K562 (cell line): ENCODE measurements at regions not wholly inside any gene's neighbourhood (a gene's known extent, or its start where the extent isn't known, plus 50 kb on each side); places are given as distances from the start of the nearest gene placed in this dataset.
"Not testable (repeated sequence)": the region's sequence is repeated elsewhere in the genome, so short reads cannot be mapped to it uniquely, and the experiment has no call there.

Experiments
- ATAC-seq: fragments of 200-7000 bp; cut with Tn5 transposase; 3 replicates; pipeline ENCODE4 v1.9.1; 2020; ENCODE audit warnings: moderate library complexity
- BruUV-seq: library from RNA; stranded (reverse); fragments of 400-500 nt; replicated peaks from 2 replicates; lab custom pipeline; 2021; lab: Mats Ljungman, UMichigan
- CTCF ChIA-PET: fragments of 300-600 bp; formaldehyde crosslinking; extraction: SDS; loops from one replicate; lab custom pipeline; 2021; ENCODE audit warnings: low intra/inter-chr PET ratio; lab: Yijun Ruan, JAX
- POLR2A ChIA-PET: fragments of 300-600, 350-650 bp; sonication (Branson Sonifier 250); formaldehyde crosslinking; extraction: SDS; loops from one replicate; lab custom pipeline; 2021; ENCODE audit warnings: antibody characterized with exemption, inconsistent platforms; lab: Yijun Ruan, JAX
- DNase-seq, 4 experiments: peaks; one replicate each; pipeline versions ENCODE4 v3.0.0 to v3.0.0-alpha.2; 2011 to 2018; ENCODE audit warnings: low spot score in 3 of 4, mixed read lengths in 3 of 4; ENCODE audit errors: extremely low read depth in 1 of 4
- FAIRE-seq: peaks from 2 replicates; lab custom pipeline; 2011; peaks lifted over from hg19 to GRCh38; lab: Jason Lieb, UNC
- H2AFZ ChIP-seq: 2 replicates; pipeline ENCODE4 v1.6.0; 2011; ENCODE audit warnings: low read depth, low read length, control low read depth, inconsistent platforms
- H3K27ac ChIP-seq: fragments of 200-600 bp; 3 replicates; pipeline ENCODE4 v1.8.0; 2011; ENCODE audit warnings: low read depth, mild to moderate bottlenecking, control low read depth, inconsistent platforms, low read length, moderate library complexity, mixed read lengths; ENCODE audit errors: extremely low read depth
- H3K27me3 ChIP-seq, 2 experiments: fragments of 300-600 bp in 1 of 2; 2 replicates in 1 of 2; 3 replicates in 1 of 2; pipeline versions ENCODE4 v1.6.0 to v1.8.0; 2011; ENCODE audit warnings: inconsistent platforms in 2 of 2, low read length in 2 of 2, mild to moderate bottlenecking in 1 of 2, mixed read lengths in 1 of 2, moderate library complexity in 1 of 2; ENCODE audit not compliant: control insufficient read depth in 2 of 2, insufficient read depth in 2 of 2
- H3K36me3 ChIP-seq: fragments of 300-600 bp; 3 replicates; pipeline ENCODE4 v1.8.0; 2011; ENCODE audit warnings: mild to moderate bottlenecking, low read length, inconsistent platforms; ENCODE audit not compliant: control insufficient read depth, insufficient read depth
- H3K4me1 ChIP-seq, 2 experiments: fragments of 200-600 bp in 1 of 2; replicated peaks in 1 of 2; 2 replicates in 1 of 2; 3 replicates in 1 of 2; pipeline versions ENCODE4 v1.5.1 to v1.8.0; 2011; ENCODE audit warnings: inconsistent platforms in 2 of 2, low read length in 2 of 2, mild to moderate bottlenecking in 1 of 2, mixed read lengths in 1 of 2, moderate library complexity in 1 of 2; ENCODE audit not compliant: control insufficient read depth in 2 of 2, insufficient read depth in 2 of 2
- H3K4me2 ChIP-seq: 2 replicates; pipeline ENCODE4 v1.6.1; 2011; ENCODE audit warnings: low read length, control low read depth, inconsistent platforms, mixed read lengths; ENCODE audit not compliant: insufficient read depth
- H3K4me3 ChIP-seq: fragments of 200-600 bp; sonication (generic), shearing (Covaris generic); 2 replicates; pipeline ENCODE4 v1.5.1; 2016; ENCODE audit warnings: control low read depth, inconsistent platforms
- H3K79me2 ChIP-seq: fragments of 200-600 bp; 3 replicates; pipeline ENCODE4 v1.8.0; 2011; ENCODE audit warnings: low read length, inconsistent platforms; ENCODE audit not compliant: control insufficient read depth, insufficient read depth
- H3K9ac ChIP-seq, 2 experiments: 2 replicates each; pipeline versions ENCODE4 v1.6.0 to v1.6.1; 2011; ENCODE audit warnings: low read depth in 2 of 2, low read length in 2 of 2, control low read depth in 1 of 2, inconsistent platforms in 1 of 2, mild to moderate bottlenecking in 1 of 2, mixed read lengths in 1 of 2; ENCODE audit not compliant: insufficient read depth in 1 of 2
- H3K9me1 ChIP-seq: one replicate; pipeline ENCODE4 v1.6.0; 2011; ENCODE audit warnings: inconsistent platforms, mild to moderate bottlenecking, low read length, moderate library complexity; ENCODE audit not compliant: control insufficient read depth, insufficient read depth
- H3K9me3 ChIP-seq: replicated peaks from 2 replicates; pipeline ENCODE4 v1.5.1; 2011; ENCODE audit warnings: low read depth, low read length, inconsistent platforms; ENCODE audit not compliant: control insufficient read depth, insufficient read depth
- H4K20me1 ChIP-seq: replicated peaks from 2 replicates; pipeline ENCODE4 v1.6.1; 2011; ENCODE audit warnings: low read length, inconsistent platforms, mixed read lengths; ENCODE audit not compliant: control insufficient read depth, insufficient read depth
- ETV6 ChIP-seq, 3 experiments: fragments of 150-350 bp in 1 of 3; sonication (generic) in 1 of 3; formaldehyde crosslinking in 1 of 3; IDR thresholded peaks; 2 replicates each; pipeline versions ENCODE4 v1.6.1 to v1.8.0; 2014 to 2022; ENCODE audit warnings: borderline replicate concordance in 2 of 3, low read depth in 2 of 3, antibody characterized with exemption in 1 of 3, low read length in 1 of 3, mild to moderate bottlenecking in 1 of 3, missing genetic modification reagents in 1 of 3
- KDM1A ChIP-seq, 2 experiments: fragments of 450-650 bp; IDR thresholded peaks; 2 replicates each; pipeline ENCODE4 v1.6.1; 2016; ENCODE audit warnings: mild to moderate bottlenecking in 2 of 2
- OTX1 ChIP-seq: fragments of 450-650 bp; formaldehyde crosslinking; IDR thresholded peaks from 2 replicates; pipeline ENCODE4 v1.4.0; 2022; ENCODE audit warnings: mild to moderate bottlenecking
- TOE1 ChIP-seq, 2 experiments: fragments of 450-650 bp in 1 of 2; sonication (generic) in 1 of 2; formaldehyde crosslinking in 1 of 2; IDR thresholded peaks; 2 replicates each; pipeline versions ENCODE4 v1.7.1 to v1.8.0; 2016 to 2022; ENCODE audit warnings: borderline replicate concordance in 2 of 2, mild to moderate bottlenecking in 2 of 2, antibody characterized with exemption in 1 of 2, inconsistent platforms in 1 of 2, low read depth in 1 of 2, missing genetic modification reagents in 1 of 2, moderate library complexity in 1 of 2
- YY1 ChIP-seq, 3 experiments: IDR thresholded peaks; 2 replicates each; pipeline ENCODE4 v1.6.1; 2011; ENCODE audit warnings: low read length in 2 of 3, mild to moderate bottlenecking in 2 of 3, moderate library complexity in 2 of 3, borderline replicate concordance in 1 of 3, control low read depth in 1 of 3, low read depth in 1 of 3; ENCODE audit not compliant: insufficient read depth in 3 of 3, insufficient replicate concordance in 2 of 3, control insufficient read depth in 1 of 3, insufficient read length in 1 of 3; ENCODE audit errors: extremely low read depth in 1 of 3
- ZNF274 ChIP-seq: IDR thresholded peaks from 2 replicates; pipeline ENCODE4 v1.6.1; 2011; ENCODE audit warnings: low read depth, mild to moderate bottlenecking, low read length, moderate library complexity, borderline replicate concordance
- ZNF518B ChIP-seq: fragments of 250-450 bp; sonication (Bioruptor Pico); IDR thresholded peaks from 2 replicates; pipeline ENCODE4 v1.5.0; 2021; ENCODE audit warnings: mild to moderate bottlenecking, moderate library complexity
- WGBS: fragments of 100-300 bp; shearing (Covaris generic); methylation state at CpG from one replicate; pipeline ENCODE4 v1.1.6; 2016; ENCODE audit warnings: low coverage, mixed read lengths; ENCODE audit not compliant: insufficient coverage; ENCODE audit errors: missing lambda C conversion rate; 5-methylcytosine and 5-hydroxymethylcytosine counted together
- in situ Hi-C: fragments of 300-500 bp; cut with MboI; formaldehyde crosslinking; loops from 4 replicates; pipeline ENCODE4 v1.15.0; 2018; ENCODE audit warnings: inconsistent platforms, mixed read lengths
- intact Hi-C: fragments of 100-400 bp; cut with micrococcal nuclease; formaldehyde crosslinking; loops from 2 replicates; pipeline ENCODE4 v1.14.2; 2022
- TF ChIP-seq, protein P1 (sequence below): sonication (generic); formaldehyde crosslinking; IDR thresholded peaks from 2 replicates; pipeline ENCODE4 v1.8.0; 2023; ENCODE audit warnings: mild to moderate bottlenecking, missing genetic modification reagents

DNA sequence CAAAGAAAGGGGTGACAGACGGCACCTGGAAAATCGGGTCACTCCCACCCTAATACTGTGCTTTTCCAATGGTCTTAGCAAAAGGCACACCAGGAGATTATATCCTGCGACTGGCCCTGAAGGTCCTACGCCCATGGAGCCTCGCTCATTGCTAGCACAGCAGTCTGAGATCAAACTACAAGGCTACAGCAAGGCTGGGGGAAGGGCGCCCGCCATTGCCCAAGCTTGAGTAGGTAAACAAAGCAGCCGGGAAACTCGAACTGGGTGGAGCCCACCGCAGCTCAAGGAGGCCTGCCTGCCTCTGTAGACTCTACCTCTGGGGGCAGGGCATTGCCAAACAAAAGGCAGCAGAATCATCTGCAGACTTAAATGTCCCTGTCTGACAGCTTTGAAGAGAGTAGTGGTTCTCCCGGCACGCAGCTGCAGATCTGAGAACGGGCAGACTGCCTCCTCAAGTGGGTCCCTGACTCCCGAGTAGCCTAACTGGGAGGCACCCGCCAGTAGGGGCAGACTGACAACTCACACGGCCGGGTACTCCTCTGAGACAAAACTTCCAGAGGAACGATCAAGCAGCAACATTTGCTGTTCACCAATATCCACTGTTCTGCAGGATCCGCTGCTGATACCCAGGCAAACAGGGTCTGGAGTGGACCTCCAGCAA lies 406.0 kb downstream of the TFAP2B start:
- H3K27me3 ChIP-seq, H3K27ac ChIP-seq, H3K9me1 ChIP-seq, DNase-seq, intact Hi-C loops, H3K4me3 ChIP-seq, H3K9me3 ChIP-seq, FAIRE-seq, H3K79me2 ChIP-seq, CTCF ChIA-PET, H3K9ac ChIP-seq, H3K4me2 ChIP-seq, H3K4me1 ChIP-seq, H4K20me1 ChIP-seq, H3K36me3 ChIP-seq, BruUV-seq, in situ Hi-C loops, ATAC-seq: not testable (repeated sequence)
- TF ChIP-seq YY1 (IDR thresholded peaks at IDR 0.05; ENCODE audit: borderline replicate concordance in 1 of 3, control insufficient read depth in 1 of 3, extremely low read depth in 1 of 3, insufficient read depth in 3 of 3, insufficient read length in 1 of 3, insufficient replicate concordance in 2 of 3, low read depth in 1 of 3, low read length in 2 of 3): peak in 1 of 3 experiments; percentile 33
- peak overlapping the region; percentile 60; the same call in 1 of the 2 replicates for H2AFZ ChIP-seq
- 24% methylated on average over 14 of the region's 19 CpGs for WGBS
- POLR2A ChIA-PET: interaction anchor here (0.7 kb wide), 1 partner anchor 25 kb away, joined by 3 read pairs; no protein-coding TSS in a partner anchor

- H3K36me3 ChIP-seq: no peaks in the 10 kb centered on the region
- H3K9me1 ChIP-seq: no peaks in the 10 kb centered on the region
- in situ Hi-C loops (no loop called here), intact Hi-C loops (no loop called here)
- FAIRE-seq (no peak), DNase-seq (no peak), ATAC-seq (no peak)
- H3K27ac ChIP-seq: no peak overlapping the region
- no peak overlapping the region for H3K9ac ChIP-seq
- no TSS peak for BruUV-seq
- H3K79me2 ChIP-seq: no peaks in the 10 kb centered on the region
- no peak overlapping the region for H2AFZ ChIP-seq
- H4K20me1 ChIP-seq: no peaks in the 10 kb centered on the region
- no peaks in the 10 kb centered on the region; a peak in 1 of 5 replicates for H3K4me1 ChIP-seq
- no peak overlapping the region for H3K4me3 ChIP-seq
- ChIA-PET POLR2A (no interaction called here), CTCF (no interaction called here)
- H3K4me2 ChIP-seq: no peak overlapping the region
- no peaks in the 10 kb centered on the region for H3K27me3 ChIP-seq
- H3K9me3 ChIP-seq: no peaks in the 10 kb centered on the region
- no peak for TF ChIP-seq ZNF518B (CRISPR knock-in tag)
- no peak for TF ChIP-seq ZNF274
- TF ChIP-seq, protein P1, sequence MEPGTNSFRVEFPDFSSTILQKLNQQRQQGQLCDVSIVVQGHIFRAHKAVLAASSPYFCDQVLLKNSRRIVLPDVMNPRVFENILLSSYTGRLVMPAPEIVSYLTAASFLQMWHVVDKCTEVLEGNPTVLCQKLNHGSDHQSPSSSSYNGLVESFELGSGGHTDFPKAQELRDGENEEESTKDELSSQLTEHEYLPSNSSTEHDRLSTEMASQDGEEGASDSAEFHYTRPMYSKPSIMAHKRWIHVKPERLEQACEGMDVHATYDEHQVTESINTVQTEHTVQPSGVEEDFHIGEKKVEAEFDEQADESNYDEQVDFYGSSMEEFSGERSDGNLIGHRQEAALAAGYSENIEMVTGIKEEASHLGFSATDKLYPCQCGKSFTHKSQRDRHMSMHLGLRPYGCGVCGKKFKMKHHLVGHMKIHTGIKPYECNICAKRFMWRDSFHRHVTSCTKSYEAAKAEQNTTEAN (CRISPR knock-in tag): no peak
- TF ChIP-seq KDM1A (IDR thresholded peaks at IDR 0.05): no peak
- no peak for TF ChIP-seq ETV6 (IDR thresholded peaks at IDR 0.05; ENCODE audit: borderline replicate concordance in 1 of 2, low read depth in 2 of 2, low read length in 1 of 2)
- no peak for TF ChIP-seq ETV6 (CRISPR knock-in tag; IDR thresholded peaks at IDR 0.05; ENCODE audit: borderline replicate concordance)
- TF ChIP-seq TOE1 (IDR thresholded peaks at IDR 0.05; ENCODE audit: borderline replicate concordance): no peak
- no peak for TF ChIP-seq TOE1 (CRISPR knock-in tag; IDR thresholded peaks at IDR 0.05; ENCODE audit: borderline replicate concordance, low read depth)
- no peak for TF ChIP-seq OTX1 (CRISPR knock-in tag)
These were observed 422.7 kb downstream of the TFAP2B start for GRCh38 chr6:51241376-51241775.
